ENCODE measurements at regions not wholly inside any gene's neighbourhood (a gene's known extent, or its start where the extent isn't known, plus 50 kb on each side); places are given as distances from the start of the nearest gene placed in this dataset.

GRCh38 chr7:10557375-10557774 is 416.3 kb upstream of the PHF14 start:
- H3K27ac ChIP-seq (ENCODE audit: low read length) = no peak overlapping the region
- no peak for DNase-seq
- H3K4me3 ChIP-seq (ENCODE audit: low read length) = no peak overlapping the region
- no peak overlapping the region for H3K9ac ChIP-seq (ENCODE audit: low read length)
- no peak overlapping the region for H3K4me2 ChIP-seq (ENCODE audit: low read depth, low read length)
- H3K36me3 ChIP-seq (replicated peaks; ENCODE audit: insufficient read depth, low read length) = no peaks in the 10 kb centered on the region
- H2AFZ ChIP-seq (ENCODE audit: low read length) = no peak overlapping the region
- no peaks in the 10 kb centered on the region for H3K27me3 ChIP-seq (replicated peaks; ENCODE audit: insufficient read depth, low read length)
- no peaks in the 10 kb centered on the region for H3K9me3 ChIP-seq (replicated peaks; ENCODE audit: insufficient read depth, low read length)
- no peaks in the 10 kb centered on the region for H4K20me1 ChIP-seq (ENCODE audit: insufficient read depth, low read length)
- no peaks in the 10 kb centered on the region for H3K4me1 ChIP-seq (ENCODE audit: low read length)
- H3K79me2 ChIP-seq (ENCODE audit: low read length) = no peaks in the 10 kb centered on the region
- no peaks in the 10 kb centered on the region for H3K9me2 ChIP-seq (replicated peaks; ENCODE audit: insufficient read depth, low read length)
- H3F3A ChIP-seq (ENCODE audit: insufficient read depth, low read length) = no peaks in the 10 kb centered on the region
- no peak for TF ChIP-seq EZH2phosphoT487 (IDR thresholded peaks at IDR 0.05; ENCODE audit: low read length)
- no peak for TF ChIP-seq CTCF (IDR thresholded peaks at IDR 0.05; ENCODE audit: low read length)
- no peak for TF ChIP-seq EZH2 (optimal IDR thresholded peaks at IDR 0.05; ENCODE audit: low read depth, low read length)

- H3K4me3 ChIP-seq (ENCODE audit: low read length) = no peak overlapping the region
- no peak for TF ChIP-seq EZH2 (optimal IDR thresholded peaks at IDR 0.05; ENCODE audit: low read depth, low read length)
- no peak for TF ChIP-seq CTCF (IDR thresholded peaks at IDR 0.05; ENCODE audit: low read length)
- no peak for TF ChIP-seq EZH2phosphoT487 (IDR thresholded peaks at IDR 0.05; ENCODE audit: low read length)
Observed at GRCh38 chr7:10560497-10560896, 413.2 kb upstream of the PHF14 start.

GRCh38 chr7:10568891-10569290 is 404.8 kb upstream of the PHF14 start:
- Histone ChIP-seq H3K9ac (ENCODE audit: low read length) (no peak overlapping the region), H3K9me2 (replicated peaks; ENCODE audit: insufficient read depth, low read length) (no peaks in the 10 kb centered on the region), H3K27me3 (replicated peaks; ENCODE audit: insufficient read depth, low read length) (no peaks in the 10 kb centered on the region), H2AFZ (ENCODE audit: low read length) (no peak overlapping the region), H3K4me2 (ENCODE audit: low read depth, low read length) (no peak overlapping the region), H3K4me3 (ENCODE audit: low read length) (no peak overlapping the region), H3K36me3 (replicated peaks; ENCODE audit: insufficient read depth, low read length) (no peaks in the 10 kb centered on the region), H4K20me1 (ENCODE audit: insufficient read depth, low read length) (no peaks in the 10 kb centered on the region), H3K4me1 (ENCODE audit: low read length) (no peaks in the 10 kb centered on the region), H3K27ac (ENCODE audit: low read length) (no peak overlapping the region), H3F3A (ENCODE audit: insufficient read depth, low read length) (no peaks in the 10 kb centered on the region), H3K79me2 (ENCODE audit: low read length) (no peaks in the 10 kb centered on the region), H3K9me3 (replicated peaks; ENCODE audit: insufficient read depth, low read length) (no peaks in the 10 kb centered on the region)
- DNase-seq = no peak
- no peak for TF ChIP-seq EZH2 (optimal IDR thresholded peaks at IDR 0.05; ENCODE audit: low read depth, low read length)
- no peak for TF ChIP-seq CTCF (IDR thresholded peaks at IDR 0.05; ENCODE audit: low read length)
- TF ChIP-seq EZH2phosphoT487 (IDR thresholded peaks at IDR 0.05; ENCODE audit: low read length) = no peak

More at GRCh38 chr7:10560497-10560896, 413.2 kb upstream of the PHF14 start:
- H3K9me3 ChIP-seq (replicated peaks; ENCODE audit: insufficient read depth, low read length) = no peaks in the 10 kb centered on the region
- no peaks in the 10 kb centered on the region for H4K20me1 ChIP-seq (ENCODE audit: insufficient read depth, low read length)
- H3K27ac ChIP-seq (ENCODE audit: low read length) = no peak overlapping the region
- no peaks in the 10 kb centered on the region for H3K4me1 ChIP-seq (ENCODE audit: low read length)
- H3K36me3 ChIP-seq (replicated peaks; ENCODE audit: insufficient read depth, low read length) = no peaks in the 10 kb centered on the region
- H3K4me2 ChIP-seq (ENCODE audit: low read depth, low read length) = no peak overlapping the region
- H3K79me2 ChIP-seq (ENCODE audit: low read length) = no peaks in the 10 kb centered on the region
- H2AFZ ChIP-seq (ENCODE audit: low read length) = no peak overlapping the region
- no peaks in the 10 kb centered on the region for H3K27me3 ChIP-seq (replicated peaks; ENCODE audit: insufficient read depth, low read length)
- no peaks in the 10 kb centered on the region for H3F3A ChIP-seq (ENCODE audit: insufficient read depth, low read length)
- no peak for DNase-seq
- no peak overlapping the region for H3K9ac ChIP-seq (ENCODE audit: low read length)
- no peaks in the 10 kb centered on the region for H3K9me2 ChIP-seq (replicated peaks; ENCODE audit: insufficient read depth, low read length)

Data from MM.1S (cell line).